DOHH2 (cell line): ENCODE measurements at regions not wholly inside any gene's neighbourhood (a gene's known extent, or its start where the extent isn't known, plus 50 kb on each side); places are given as distances from the start of the nearest gene placed in this dataset.

ENCODE experiments used
- EZH2phosphoT487 ChIP-seq: fragments of 200-600 bp; sonication (generic); IDR thresholded peaks from 2 replicates; pipeline ENCODE4 v1.6.1; 2017; ENCODE audit warnings: borderline replicate concordance, mild to moderate bottlenecking, antibody characterized with exemption, low read length, moderate library complexity, mixed read lengths
- TF ChIP-seq, protein P1 (sequence below): fragments of 200-600 bp; sonication (generic); IDR thresholded peaks from one replicate; pipeline ENCODE4 v1.5.1; 2014; ENCODE audit warnings: antibody characterized with exemption, mild to moderate bottlenecking, low read depth, low read length; ENCODE audit not compliant: poor library complexity, severe bottlenecking

DNA sequence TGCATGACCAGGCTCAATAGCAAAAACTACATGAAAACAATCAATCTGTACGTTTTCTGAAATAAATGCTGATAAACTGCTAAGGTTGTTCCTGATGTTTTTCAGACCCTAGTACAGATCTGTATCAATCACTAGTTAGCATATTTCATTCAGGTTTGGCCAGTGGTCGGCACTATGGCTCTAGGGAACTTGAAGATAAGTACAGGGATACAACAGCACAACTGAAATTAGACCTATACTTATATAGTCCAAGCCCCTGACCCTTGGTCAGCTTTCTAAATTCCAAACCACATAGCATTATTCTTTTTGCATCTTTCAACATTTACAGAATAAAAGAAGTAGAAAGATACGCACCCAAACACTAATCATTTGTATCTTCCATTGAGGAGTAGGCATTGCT lies 142.7 kb downstream of the PLPPR4 start:
- TF ChIP-seq, protein P1, sequence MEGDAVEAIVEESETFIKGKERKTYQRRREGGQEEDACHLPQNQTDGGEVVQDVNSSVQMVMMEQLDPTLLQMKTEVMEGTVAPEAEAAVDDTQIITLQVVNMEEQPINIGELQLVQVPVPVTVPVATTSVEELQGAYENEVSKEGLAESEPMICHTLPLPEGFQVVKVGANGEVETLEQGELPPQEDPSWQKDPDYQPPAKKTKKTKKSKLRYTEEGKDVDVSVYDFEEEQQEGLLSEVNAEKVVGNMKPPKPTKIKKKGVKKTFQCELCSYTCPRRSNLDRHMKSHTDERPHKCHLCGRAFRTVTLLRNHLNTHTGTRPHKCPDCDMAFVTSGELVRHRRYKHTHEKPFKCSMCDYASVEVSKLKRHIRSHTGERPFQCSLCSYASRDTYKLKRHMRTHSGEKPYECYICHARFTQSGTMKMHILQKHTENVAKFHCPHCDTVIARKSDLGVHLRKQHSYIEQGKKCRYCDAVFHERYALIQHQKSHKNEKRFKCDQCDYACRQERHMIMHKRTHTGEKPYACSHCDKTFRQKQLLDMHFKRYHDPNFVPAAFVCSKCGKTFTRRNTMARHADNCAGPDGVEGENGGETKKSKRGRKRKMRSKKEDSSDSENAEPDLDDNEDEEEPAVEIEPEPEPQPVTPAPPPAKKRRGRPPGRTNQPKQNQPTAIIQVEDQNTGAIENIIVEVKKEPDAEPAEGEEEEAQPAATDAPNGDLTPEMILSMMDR = no peak
- no peak for TF ChIP-seq EZH2phosphoT487
